Lung (tissue), 11 donors: ENCODE measurements at regions not wholly inside any gene's neighbourhood (a gene's known extent, or its start where the extent isn't known, plus 50 kb on each side); places are given as distances from the start of the nearest gene placed in this dataset.

Experiments used
- ATAC-seq: fragments of 200-7000 bp; cut with Tn5 transposase; one replicate; pipeline ENCODE4 v1.9.1; 2020; ENCODE audit warnings: moderate number of reproducible peaks; ENCODE audit not compliant: insufficient read depth, low FRiP score
- DNase-seq, 3 donors: peaks; one replicate each; pipeline ENCODE4 v3.0.0-alpha.2; 2013 to 2017
- H3K27ac ChIP-seq, 2 donors: one replicate each; pipeline ENCODE4 v1.5.1; 2013; ENCODE audit warnings: mild to moderate bottlenecking in 2 of 2, moderate library complexity in 2 of 2, control low read depth in 1 of 2, inconsistent platforms in 1 of 2, low read depth in 1 of 2, low read length in 1 of 2
- H3K27me3 ChIP-seq, 3 donors: one replicate each; pipeline ENCODE4 v1.5.1; 2013; ENCODE audit warnings: low read length in 2 of 3; ENCODE audit not compliant: control insufficient read depth in 3 of 3, insufficient read depth in 3 of 3
- H3K36me3 ChIP-seq, 4 donors: one replicate each; pipeline ENCODE4 v1.5.1; 2013; ENCODE audit warnings: low read length in 4 of 4, mild to moderate bottlenecking in 1 of 4, moderate library complexity in 1 of 4; ENCODE audit not compliant: control insufficient read depth in 4 of 4, insufficient read depth in 4 of 4
- H3K4me1 ChIP-seq, 5 donors: one replicate each; pipeline ENCODE4 v1.5.1; 2013; ENCODE audit warnings: low read length in 5 of 5, mild to moderate bottlenecking in 2 of 5, moderate library complexity in 1 of 5; ENCODE audit not compliant: control insufficient read depth in 5 of 5, insufficient read depth in 5 of 5
- H3K4me3 ChIP-seq: one replicate; pipeline ENCODE4 v1.5.1; 2013; ENCODE audit warnings: mild to moderate bottlenecking, control low read depth, moderate library complexity
- H3K9ac ChIP-seq, 2 donors: one replicate each; pipeline ENCODE4 v1.5.1; 2013; ENCODE audit warnings: low read length in 2 of 2, control low read depth in 1 of 2; ENCODE audit not compliant: insufficient read depth in 1 of 2
- H3K9me3 ChIP-seq, 4 donors: one replicate each; pipeline ENCODE4 v1.5.1; 2013; ENCODE audit warnings: low read length in 3 of 4, mild to moderate bottlenecking in 1 of 4, moderate library complexity in 1 of 4; ENCODE audit not compliant: control insufficient read depth in 4 of 4, insufficient read depth in 3 of 4
- CTCF ChIP-seq: IDR thresholded peaks from 2 replicates; pipeline ENCODE4 v1.5.1; 2012; ENCODE audit warnings: mild to moderate bottlenecking; ENCODE audit errors: control extremely low read depth, extremely low read depth
- WGBS, 2 donors: extraction: QIAGEN DNeasy Blood & Tissue Kit; methylation state at CpG; one replicate each; pipeline ENCODE4 v1.1.7; 2013; 5-methylcytosine and 5-hydroxymethylcytosine counted together
- donor health status: control.
- donor health status: control.
- donor health status: Bipolar disorder and iron deficiency.
- donor health status: healthy.
- donor health status: DM: yes; HTN: yes; CAD: no.

GRCh38 chr2:8337321-8337720, 344.5 kb upstream of the ID2 start:
- H3K9me3 ChIP-seq = no peaks in the 10 kb centered on the region
- H3K36me3 ChIP-seq = no peaks in the 10 kb centered on the region
- H3K9ac ChIP-seq = no peak overlapping the region
- H3K4me3 ChIP-seq = no peak overlapping the region
- no peaks in the 10 kb centered on the region for H3K4me1 ChIP-seq
- no peak for ATAC-seq
- no peaks in the 10 kb centered on the region for H3K27me3 ChIP-seq
- TF ChIP-seq CTCF = no peak
- WGBS, 2 donors = 56 to 69% methylated on average over 4 of the region's 4 CpGs
- DNase-seq = no peak
- no peak overlapping the region for H3K27ac ChIP-seq

GRCh38 chr2:8342407-8342806, 339.4 kb upstream of the ID2 start:
- no peaks in the 10 kb centered on the region for H3K27me3 ChIP-seq
- H3K9me3 ChIP-seq = peaks cover 0 to 2% (median 0%) of the 10 kb centered on the region in 4 donors
- H3K4me3 ChIP-seq = no peak overlapping the region
- ATAC-seq (no peak), DNase-seq (no peak)
- H3K9ac ChIP-seq = no peak overlapping the region
- H3K36me3 ChIP-seq = no peaks in the 10 kb centered on the region
- no peak overlapping the region for H3K27ac ChIP-seq
- no peak for TF ChIP-seq CTCF
- no peaks in the 10 kb centered on the region for H3K4me1 ChIP-seq
- WGBS, 2 donors = 69 to 82% methylated on average over 3 of the region's 3 CpGs

- Histone ChIP-seq H3K9me3 (peaks cover 0 to 2% (median 0%) of the 10 kb centered on the region in 4 donors), H3K4me1 (no peaks in the 10 kb centered on the region), H3K4me3 (no peak overlapping the region), H3K36me3 (no peaks in the 10 kb centered on the region), H3K27me3 (no peaks in the 10 kb centered on the region), H3K9ac (no peak overlapping the region), H3K27ac (no peak overlapping the region)
- no peak for TF ChIP-seq CTCF
- no peak for ATAC-seq
- 71 to 82% methylated on average over 2 of the region's 2 CpGs for WGBS, 2 donors
- DNase-seq = no peak
Measured at GRCh38 chr2:8343031-8343430, 338.8 kb upstream of the ID2 start.
